ENCODE measurements at regions not wholly inside any gene's neighbourhood (a gene's known extent, or its start where the extent isn't known, plus 50 kb on each side); places are given as distances from the start of the nearest gene placed in this dataset.

DNA sequence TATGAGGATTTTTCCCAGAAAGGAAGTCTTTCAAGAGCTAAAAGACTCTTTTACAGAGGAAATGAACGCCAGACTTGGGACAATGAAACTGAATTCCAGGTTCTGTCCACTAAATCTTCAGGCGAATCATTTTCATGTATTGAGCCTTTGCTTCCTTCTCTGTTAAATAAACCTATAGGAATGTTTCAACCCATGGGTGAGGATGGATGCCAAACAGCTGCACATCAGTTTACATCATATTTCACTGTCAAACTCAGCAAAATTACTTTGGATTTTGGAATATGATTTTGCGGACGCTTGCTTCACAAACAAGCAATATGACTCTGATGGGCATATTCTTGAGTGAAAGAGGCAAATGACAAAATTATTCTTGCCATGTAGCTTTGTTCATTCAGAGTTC is 256.1 kb upstream of the ZNF521 start:
- no peak for TF ChIP-seq CTCF (IDR thresholded peaks at IDR 0.05)
- no peak for TF ChIP-seq POLR2A (IDR thresholded peaks at IDR 0.05)
